GM12874 (cell line): ENCODE measurements at regions not wholly inside any gene's neighbourhood (a gene's known extent, or its start where the extent isn't known, plus 50 kb on each side); places are given as distances from the start of the nearest gene placed in this dataset.

Experiments
- TF ChIP-seq, protein P1 (sequence below): IDR thresholded peaks from 2 replicates; pipeline ENCODE4 v1.5.1; 2011; ENCODE audit warnings: low read depth, mild to moderate bottlenecking, control low read depth, low read length, moderate library complexity; ENCODE audit not compliant: insufficient read depth

DNA sequence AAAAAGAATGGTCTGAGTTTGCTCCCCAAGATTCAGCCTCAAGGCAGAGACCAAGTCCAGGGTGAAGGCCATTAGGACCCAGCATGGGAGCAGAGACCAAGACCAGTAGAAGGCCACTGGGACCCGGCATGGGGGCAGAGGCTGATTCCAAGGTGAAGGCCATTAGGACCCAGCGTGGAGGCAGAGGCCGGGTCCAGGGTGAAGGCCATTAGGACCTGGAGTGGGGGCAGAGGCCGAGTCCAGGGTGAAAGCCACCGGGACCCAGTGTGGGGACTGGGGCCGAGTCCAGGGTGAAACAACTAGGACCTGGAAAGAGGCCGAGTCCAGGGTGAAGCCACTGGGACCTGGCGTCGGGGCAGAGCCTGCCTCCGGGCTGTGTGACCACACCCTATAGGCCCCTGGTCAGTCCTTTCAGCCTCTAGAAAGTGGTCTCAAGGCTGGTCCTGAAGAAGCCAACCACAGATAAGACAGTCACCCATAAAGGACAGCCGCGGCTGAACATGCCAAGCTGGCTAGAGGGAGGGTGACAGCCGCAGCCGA, 113.8 kb upstream of the SALL3 start:
- TF ChIP-seq, protein P1, sequence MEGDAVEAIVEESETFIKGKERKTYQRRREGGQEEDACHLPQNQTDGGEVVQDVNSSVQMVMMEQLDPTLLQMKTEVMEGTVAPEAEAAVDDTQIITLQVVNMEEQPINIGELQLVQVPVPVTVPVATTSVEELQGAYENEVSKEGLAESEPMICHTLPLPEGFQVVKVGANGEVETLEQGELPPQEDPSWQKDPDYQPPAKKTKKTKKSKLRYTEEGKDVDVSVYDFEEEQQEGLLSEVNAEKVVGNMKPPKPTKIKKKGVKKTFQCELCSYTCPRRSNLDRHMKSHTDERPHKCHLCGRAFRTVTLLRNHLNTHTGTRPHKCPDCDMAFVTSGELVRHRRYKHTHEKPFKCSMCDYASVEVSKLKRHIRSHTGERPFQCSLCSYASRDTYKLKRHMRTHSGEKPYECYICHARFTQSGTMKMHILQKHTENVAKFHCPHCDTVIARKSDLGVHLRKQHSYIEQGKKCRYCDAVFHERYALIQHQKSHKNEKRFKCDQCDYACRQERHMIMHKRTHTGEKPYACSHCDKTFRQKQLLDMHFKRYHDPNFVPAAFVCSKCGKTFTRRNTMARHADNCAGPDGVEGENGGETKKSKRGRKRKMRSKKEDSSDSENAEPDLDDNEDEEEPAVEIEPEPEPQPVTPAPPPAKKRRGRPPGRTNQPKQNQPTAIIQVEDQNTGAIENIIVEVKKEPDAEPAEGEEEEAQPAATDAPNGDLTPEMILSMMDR, result no peak

DNA sequence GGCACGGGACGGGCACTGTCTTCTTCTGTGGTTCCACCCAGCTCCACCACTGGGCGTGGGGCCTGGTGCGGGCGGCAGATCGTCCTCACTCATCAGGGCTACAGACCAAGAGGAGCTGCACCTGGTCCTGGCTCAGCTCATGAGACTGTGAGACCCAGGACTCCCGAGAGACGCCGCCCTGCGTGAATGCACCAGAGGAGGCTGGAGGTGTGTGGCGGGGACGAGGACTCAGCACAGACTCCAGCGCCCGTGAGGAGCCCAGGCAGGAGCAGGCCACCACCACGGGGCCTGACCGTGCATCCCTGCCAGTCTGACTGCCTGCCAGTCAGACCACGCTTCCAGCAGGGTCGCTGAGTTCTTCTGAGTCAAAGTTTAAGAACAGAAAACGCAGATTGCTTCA, 112.5 kb upstream of the SALL3 start:
- TF ChIP-seq, protein P1, result no peak

DNA sequence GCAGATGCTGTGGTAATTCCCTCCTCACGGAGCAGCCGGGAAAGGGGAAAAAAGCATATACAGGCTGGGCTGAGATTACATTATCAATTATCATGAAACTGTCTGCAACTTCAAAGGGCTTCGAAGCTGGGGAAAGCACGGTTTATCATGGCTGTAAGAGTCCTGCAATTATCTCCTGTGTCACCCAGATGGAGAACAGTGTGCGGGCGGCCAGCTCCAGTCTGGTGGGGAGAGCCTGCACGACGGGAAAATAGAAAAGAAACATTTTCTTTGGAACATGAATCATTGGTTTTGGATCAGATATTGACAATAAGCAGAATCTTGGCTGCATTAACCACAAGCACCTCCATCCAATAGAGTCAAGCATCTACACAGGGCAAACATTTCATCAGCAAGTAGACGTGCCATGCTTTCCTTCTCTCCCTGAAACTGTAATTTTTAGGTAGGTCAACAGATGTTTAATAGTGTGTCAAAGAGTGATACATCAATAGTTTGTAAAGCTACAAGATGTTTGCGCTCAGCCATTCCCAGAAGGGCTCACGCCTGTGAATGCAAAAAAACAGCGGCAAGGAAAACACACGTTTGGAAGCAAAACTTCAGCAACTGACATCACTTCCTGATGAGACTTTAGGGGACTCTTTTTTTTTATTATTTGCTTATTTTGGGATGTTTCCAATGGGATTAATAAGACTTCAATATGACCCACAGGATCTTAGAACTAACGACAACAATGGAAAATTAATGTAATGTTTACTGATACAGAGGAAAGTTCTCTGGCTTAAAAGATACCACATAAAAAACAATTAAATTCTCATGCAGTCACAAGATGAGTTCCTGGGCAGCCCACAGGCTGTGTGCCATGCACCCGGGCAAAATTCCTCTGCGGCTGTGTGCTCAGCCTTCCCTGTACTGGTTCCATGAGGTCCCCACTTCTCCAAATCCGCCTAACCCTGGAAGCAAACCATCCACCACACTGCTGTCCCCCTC, 111.0 kb upstream of the SALL3 start:
- TF ChIP-seq, protein P1, result no peak

DNA sequence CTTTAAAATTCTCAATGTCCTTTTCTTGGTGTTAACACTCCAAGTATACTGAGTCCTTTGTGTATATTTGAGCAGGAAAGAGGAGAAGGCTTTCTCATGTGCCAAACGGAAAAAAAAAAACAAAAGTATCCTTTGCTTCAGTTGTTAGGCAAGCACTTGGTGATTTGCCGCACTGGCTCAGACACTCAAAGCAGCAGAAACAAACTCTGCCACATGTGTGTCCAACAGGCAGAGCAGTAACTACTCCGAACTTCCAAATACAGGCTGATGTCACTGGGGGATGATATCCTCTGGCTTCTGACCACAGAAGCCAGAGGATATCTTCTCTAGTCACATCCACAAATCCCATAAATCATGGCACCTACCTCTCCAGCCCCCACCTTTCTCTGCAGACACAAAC, 108.0 kb upstream of the SALL3 start:
- TF ChIP-seq, protein P1, result no peak

DNA sequence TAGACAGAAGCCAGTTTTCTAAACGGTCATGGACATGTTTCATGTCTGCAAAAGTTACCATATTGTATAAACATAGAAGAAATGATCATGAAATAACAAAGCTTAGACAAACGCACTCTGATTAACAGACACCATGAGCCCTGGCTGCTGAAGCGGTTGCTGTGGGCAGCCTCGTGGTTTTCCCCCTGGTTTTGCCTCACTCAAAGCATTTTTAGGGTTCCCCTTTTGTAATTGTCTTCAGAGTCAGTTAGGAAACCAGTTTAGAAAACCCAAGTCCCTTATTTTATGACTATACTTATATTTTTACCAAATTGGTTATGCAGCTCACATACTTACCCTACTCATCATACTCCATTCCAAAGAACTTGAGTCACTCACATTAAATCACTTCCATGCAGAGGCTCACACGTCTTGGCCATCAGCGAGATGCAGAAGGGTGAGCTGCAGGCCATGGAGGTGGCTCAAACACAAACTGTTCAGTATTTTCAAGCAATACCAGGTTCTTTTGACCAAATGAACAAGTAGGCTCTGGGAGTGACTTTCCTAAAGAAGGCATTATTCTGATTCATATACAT, 105.6 kb upstream of the SALL3 start:
- TF ChIP-seq, protein P1, result no peak

DNA sequence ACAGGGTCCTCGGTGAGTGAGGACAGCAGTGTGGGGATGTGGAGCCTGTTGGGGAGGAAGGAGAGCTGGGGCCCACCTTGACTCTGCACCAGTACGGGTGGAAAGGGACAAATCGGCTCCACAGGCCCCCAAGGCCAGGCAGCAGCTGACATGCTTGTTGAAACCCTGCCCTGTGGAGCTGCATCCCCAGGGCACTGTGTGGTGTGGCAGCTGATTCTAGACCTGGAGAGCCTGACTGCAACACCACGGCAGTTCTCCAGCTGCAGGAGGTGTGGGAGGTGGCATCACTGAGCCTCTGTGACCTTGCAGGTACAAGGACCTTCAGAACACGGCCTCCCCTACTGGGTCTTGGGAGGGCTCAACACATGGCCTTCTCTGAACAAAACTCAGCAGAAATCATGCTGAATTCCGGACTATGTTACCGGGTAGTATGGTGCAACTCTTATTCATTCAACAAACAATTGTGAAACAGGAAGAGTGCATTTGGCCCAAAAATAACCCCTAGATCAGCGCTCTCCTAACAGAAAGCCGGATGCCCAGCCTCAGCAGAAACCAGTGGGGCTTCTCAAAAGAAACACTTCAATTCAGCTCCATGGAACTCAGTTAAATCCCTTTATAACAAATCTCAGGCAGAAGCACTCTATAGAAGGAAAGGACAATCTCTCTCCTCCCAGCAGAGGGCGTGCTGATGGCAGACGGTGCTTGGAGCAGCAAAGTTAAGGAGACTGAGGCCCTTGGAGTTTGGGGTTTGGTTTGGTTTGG, 104.4 kb upstream of the SALL3 start:
- TF ChIP-seq, protein P1, result peak; percentile 28; the same call in 1 of the 2 replicates
